Central memory CD4-positive, alpha-beta T cell (primary cell): ENCODE measurements at regions not wholly inside any gene's neighbourhood (a gene's known extent, or its start where the extent isn't known, plus 50 kb on each side); places are given as distances from the start of the nearest gene placed in this dataset.

Source experiments
- DNase-seq: peaks from one replicate; pipeline ENCODE4 v3.0.0; 2022

GRCh38 chr18:61756244-61756643 is 136.6 kb downstream of the RNF152 start:
- DNase-seq = no peak

GRCh38 chr18:61755555-61755954 is 137.3 kb downstream of the RNF152 start:
- no peak for DNase-seq

DNA sequence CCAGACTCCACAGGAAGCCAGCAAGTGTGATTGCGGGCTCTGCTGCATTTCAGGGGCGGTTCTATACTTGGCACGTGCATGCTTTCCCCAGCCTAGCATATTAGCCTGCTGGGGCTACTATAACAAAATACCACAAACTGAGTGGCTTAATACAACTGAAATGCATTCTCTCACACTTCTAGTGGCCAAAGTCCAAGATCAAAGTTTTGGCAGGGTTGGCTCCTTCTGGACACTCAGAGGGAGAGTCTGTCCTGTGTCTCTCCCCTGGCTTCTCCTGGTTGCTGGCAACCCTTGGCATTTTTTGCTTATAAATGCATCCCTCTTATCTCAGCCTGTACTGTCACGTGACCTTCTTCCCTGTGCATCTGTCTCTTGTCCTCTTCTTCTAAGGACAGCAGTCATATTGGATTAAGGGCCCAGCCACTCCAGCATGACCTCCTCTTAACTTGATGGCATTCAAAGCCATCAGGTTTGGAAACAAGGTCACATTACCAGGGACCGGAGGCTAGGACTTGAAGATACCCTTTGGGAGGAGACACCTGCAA is 138.7 kb downstream of the RNF152 start:
- no peak for DNase-seq

DNA sequence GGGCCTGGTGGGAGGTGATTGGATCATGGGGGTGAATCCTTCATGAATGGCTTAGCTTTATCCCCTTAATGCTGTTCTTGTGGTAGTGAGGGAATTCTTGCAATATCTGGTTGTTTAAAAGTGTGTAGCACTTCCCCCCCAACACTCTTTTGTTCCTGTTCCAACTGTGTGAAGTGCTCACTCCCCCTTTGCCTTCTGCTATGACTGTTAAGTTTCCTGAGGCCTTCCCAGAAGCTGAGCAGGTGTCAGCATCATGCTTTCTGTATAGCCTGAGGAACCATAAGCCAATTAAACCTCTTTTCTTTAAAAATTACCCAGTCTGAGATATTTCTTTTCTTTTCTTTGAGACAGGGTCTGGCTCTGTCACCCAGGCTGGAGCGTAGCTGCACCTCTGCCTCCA is 139.4 kb downstream of the RNF152 start:
- DNase-seq = no peak

DNA sequence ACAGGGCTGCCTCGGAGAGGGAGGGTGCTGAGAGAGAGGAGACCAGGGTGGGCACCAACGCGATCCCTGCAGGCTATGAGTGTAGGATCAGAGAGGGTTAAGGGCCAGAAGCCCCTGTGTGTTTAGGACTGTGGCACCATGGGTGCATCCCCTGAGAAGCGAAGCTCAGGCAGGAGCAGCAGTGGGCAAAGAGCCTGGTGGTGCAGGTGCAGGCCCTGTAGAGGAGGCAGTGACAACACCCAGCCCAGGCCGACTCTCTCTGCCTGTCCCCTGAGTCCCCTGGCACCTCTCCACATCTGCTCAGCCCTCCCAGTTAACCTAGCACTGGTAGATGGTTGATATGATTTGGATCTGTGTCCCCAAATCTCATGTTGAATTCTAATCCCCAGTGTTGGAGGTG is 139.8 kb downstream of the RNF152 start:
- DNase-seq = no peak

- DNase-seq = no peak
Measured at GRCh38 chr18:61750840-61751668, 141.8 kb downstream of the RNF152 start.

DNA sequence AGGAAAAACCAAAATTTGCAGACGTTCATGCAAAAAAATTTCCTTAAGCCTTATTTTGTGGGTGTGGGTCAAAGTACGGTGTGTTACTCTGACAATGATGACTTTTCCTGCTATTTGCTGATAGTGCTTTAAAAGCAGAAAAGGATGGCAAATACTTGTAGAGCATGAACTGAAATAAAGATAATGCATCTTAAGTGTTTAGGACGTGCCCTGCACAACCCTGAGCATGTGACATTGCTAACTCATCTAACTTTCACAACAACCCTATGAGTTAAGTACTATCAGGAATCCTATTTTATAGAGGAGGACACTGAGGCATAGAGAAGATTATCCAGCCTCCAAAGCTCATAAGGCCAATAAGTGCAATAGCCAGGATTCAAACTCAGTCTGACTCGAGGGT is 143.3 kb downstream of the RNF152 start:
- DNase-seq = no peak

GRCh38 chr18:61749031-61749430 is 143.8 kb downstream of the RNF152 start:
- no peak for DNase-seq

DNA sequence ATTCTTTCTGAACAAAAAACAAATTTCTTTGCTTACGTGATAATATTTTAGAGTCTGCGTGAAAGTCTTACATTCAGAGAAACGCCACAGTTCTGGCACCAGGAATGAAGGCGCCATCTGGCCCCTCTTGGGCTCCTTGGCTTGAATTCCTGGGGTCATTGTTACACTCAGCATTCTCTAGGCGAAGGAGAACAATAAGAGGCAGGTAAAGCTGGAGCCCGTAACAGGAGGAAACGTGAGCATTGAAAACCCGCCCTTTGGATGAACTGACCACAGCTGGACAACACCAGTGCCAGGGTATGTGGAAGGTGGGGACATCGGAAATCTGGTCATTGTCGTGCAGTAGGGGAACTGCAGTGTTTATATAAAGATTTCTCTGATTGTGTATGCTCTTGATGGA is 144.8 kb downstream of the RNF152 start:
- no peak for DNase-seq

- no peak for DNase-seq
Measured at GRCh38 chr18:61743775-61744531, 148.9 kb downstream of the RNF152 start.

GRCh38 chr18:61742565-61743429 is 150.0 kb downstream of the RNF152 start:
- DNase-seq = no peak

DNA sequence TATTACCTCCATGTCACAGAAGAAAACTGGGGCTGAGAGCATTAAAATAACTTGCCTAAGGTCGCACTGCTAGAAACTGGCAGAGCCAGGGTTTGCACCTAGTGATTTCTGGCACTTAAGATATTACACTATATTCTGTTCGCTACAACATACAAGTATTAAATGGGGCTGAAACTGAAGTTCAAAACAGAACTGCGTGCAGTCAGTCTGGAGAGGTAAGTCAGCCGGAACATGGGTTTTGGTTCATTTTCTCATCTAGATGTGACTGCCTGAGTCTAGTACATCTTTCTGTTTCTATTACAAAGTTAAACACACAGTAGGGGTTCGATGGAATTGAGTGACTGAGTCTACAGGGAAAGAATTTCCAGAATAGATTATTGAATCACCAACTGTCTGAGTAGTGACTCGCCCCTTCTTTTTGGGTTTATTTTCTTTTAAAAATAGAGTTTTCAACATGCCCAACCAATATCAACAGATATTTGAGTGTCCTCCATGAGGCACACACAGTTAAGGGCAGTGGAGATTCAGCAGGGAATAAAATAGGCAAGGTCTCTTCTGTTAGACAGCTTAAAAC is 150.8 kb downstream of the RNF152 start:
- DNase-seq = no peak

- no peak for DNase-seq
Measured at GRCh38 chr18:61738488-61738887, 154.3 kb downstream of the RNF152 start.

DNA sequence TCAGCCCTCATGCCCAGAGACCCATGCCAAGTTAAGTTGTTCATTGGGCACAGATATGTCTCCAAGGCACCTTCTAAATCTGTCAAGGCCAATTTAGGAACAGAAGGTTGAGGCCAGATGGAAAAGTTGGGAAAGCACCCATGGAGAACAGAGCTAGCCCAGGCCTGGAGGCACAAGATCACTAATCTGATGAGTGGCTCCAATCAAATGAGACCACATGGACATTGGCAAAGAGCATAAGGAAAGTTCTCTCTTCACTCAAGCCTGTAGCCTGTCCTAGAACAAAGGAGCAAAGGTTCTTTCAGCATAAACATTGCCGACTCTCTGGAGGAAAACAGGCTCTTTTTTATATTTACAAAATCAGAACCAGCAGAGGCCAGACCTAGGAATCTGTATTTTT is 154.8 kb downstream of the RNF152 start:
- no peak for DNase-seq

- no peak for DNase-seq
Measured at GRCh38 chr18:61736133-61736532, 156.7 kb downstream of the RNF152 start.

- no peak for DNase-seq
Measured at GRCh38 chr18:61735564-61736102, 157.2 kb downstream of the RNF152 start.

GRCh38 chr18:61734396-61734795 is 158.4 kb downstream of the RNF152 start:
- no peak for DNase-seq

- DNase-seq = no peak
Measured at GRCh38 chr18:61732854-61733253, 160.0 kb downstream of the RNF152 start.

GRCh38 chr18:61731693-61732376 is 161.0 kb downstream of the RNF152 start:
- no peak for DNase-seq

DNA sequence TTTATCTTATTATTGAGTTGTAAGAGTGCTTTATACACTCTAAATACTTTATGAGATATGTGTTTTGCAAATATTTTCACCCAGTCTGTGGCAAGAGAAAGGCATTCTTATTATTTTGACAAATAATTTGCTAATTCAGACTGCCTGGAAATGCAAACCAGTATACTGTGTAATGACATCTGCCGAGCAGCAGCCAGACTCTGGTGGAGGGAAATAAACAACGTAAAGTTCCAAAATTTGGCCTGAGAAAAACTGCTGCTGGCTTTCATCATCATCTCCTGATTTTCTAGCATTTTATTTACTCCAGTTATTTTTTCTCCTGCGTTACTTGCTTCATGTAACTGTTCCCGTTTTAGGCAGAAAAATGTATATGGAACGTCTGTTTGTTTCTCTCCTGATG is 161.6 kb downstream of the RNF152 start:
- no peak for DNase-seq

DNA sequence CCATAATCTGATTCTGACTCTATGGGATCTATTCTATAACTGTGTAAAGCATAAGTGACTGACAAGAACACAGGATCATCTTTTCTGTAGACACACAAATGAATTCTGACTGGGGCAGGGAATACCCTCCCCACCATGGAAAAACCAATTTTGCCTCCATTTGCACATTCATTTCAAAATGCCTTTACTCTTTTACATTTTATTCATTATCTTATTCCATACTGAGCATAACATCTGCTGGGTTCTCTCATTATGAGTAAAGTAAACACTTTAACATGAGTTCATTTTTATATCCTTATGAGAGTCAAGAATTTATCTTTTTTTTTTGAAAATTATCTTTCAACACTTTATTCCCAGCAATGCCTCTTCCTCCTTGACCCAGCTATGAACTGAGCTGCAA is 163.5 kb downstream of the RNF152 start:
- no peak for DNase-seq
